ENCODE measurements at regions not wholly inside any gene's neighbourhood (a gene's known extent, or its start where the extent isn't known, plus 50 kb on each side); places are given as distances from the start of the nearest gene placed in this dataset.
"Not testable (repeated sequence)": the region's sequence is repeated elsewhere in the genome, so short reads cannot be mapped to it uniquely, and the experiment has no call there.

DNA sequence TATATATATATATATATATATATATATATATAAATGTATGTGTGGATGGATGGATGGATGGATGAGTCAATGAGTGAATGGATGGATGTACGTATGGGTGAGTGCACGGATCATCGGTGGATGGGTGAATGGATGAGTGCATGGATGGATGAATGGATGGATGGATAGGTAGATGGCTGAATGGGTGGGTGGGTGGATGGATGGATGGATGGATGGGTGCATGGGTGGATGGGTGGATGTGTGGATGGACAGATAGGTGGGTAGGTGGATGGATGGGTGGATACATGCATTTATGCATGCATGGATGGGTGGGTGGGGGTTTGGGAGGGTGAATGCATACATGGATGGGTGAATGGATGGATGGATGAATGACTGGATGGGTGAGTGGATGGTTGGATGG lies 138.8 kb upstream of the ZNF469 start:
- H3K27ac ChIP-seq (ENCODE audit: low read length, poor library complexity, severe bottlenecking); DNase-seq: not testable (repeated sequence)
- peak overlapping the region; percentile 65 for H4K91ac ChIP-seq (ENCODE audit: low read length)

DNA sequence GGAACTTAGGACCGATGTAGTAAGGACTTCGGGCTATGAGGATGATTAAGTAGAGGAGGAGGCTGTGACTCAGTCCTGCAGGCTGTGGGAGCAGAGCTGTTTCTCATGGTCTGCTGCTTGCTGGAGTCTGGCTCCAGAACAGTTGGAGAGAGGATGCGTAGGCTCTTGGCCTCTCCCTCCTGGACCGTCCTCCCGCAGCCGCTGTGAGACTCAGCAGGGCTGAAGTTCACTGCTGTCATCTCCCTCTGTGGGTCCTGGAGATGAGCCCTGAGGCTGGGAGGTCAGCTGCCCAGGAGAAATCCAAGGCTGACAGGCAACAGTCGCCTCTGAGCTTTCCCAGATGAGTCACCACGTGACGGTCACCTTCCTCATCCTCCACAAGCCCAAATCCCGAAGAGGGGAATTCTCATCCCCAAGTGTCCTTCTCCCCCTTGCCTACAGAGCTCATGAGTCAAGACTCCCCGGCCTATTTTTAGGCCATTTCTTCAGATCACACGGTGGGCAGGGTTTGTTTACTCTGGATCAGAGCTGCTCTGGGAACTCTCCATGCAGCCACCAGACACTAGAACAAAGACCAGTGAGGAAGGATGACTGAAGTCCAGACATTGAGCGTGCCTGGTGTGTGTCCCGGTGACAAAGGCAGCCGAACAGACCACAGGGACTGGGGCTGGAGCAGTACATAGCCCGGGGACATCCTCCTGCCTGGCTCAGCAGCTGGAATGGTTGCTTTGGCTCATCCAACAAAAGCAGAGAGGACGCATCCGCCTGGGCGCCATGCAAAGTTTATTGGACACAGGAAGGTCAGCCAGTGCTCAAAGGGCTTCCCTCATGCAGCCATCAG lies 137.3 kb upstream of the ZNF469 start:
- H3K4me2 ChIP-seq (ENCODE audit: low read length, poor library complexity, severe bottlenecking); H3K4me3 ChIP-seq (ENCODE audit: insufficient read depth in 1 of 2, low read depth in 1 of 2, low read length in 2 of 2); H3K14ac ChIP-seq (ENCODE audit: low read length in 2 of 2); H3K36me3 ChIP-seq (ENCODE audit: control insufficient read depth in 1 of 2, insufficient read depth in 2 of 2, low read depth in 1 of 2, low read length in 2 of 2); H3K79me1 ChIP-seq (replicated peaks; ENCODE audit: low read length, poor library complexity, severe bottlenecking); H2AFZ ChIP-seq (ENCODE audit: low read depth, low read length); H2BK120ac ChIP-seq (ENCODE audit: low read depth, low read length); H2AK5ac ChIP-seq (ENCODE audit: low read length, severe bottlenecking); H2BK5ac ChIP-seq (ENCODE audit: low read depth, low read length, poor library complexity, severe bottlenecking); H3K27me3 ChIP-seq (ENCODE audit: control insufficient read depth in 1 of 2, insufficient read depth in 1 of 2, low read length in 2 of 2); H3K9me3 ChIP-seq (ENCODE audit: control insufficient read depth, low read length): not testable (repeated sequence)
- Histone ChIP-seq H3K4ac (ENCODE audit: low read depth in 1 of 2, low read length in 2 of 2) (peak overlapping the region; percentile 34 to 95), H2BK12ac (ENCODE audit: low read length in 2 of 2) (peak overlapping the region; percentile 71 to 87), H3K9ac (ENCODE audit: low read length) (peak overlapping the region; percentile 37), H2BK15ac (ENCODE audit: low read depth, poor library complexity, severe bottlenecking) (peak overlapping the region; percentile 15), H3K18ac (ENCODE audit: low read depth in 1 of 2, low read length in 2 of 2) (peak overlapping the region; percentile 6 to 90), H3K27ac (ENCODE audit: low read length, poor library complexity, severe bottlenecking) (peak overlapping the region; percentile 40), H4K91ac (ENCODE audit: low read length) (peak overlapping the region; percentile 52), H3K4me1 (ENCODE audit: control insufficient read depth, insufficient read depth, low read depth, low read length) (peaks cover 31% of the 10 kb centered on the region), H3K23ac (ENCODE audit: low read length in 2 of 2) (peak overlapping the region in 1 of 2 experiments; percentile 46), H4K8ac (ENCODE audit: low read length) (peak overlapping the region; percentile 3)
- 11% methylated on average over 14 of the region's 19 CpGs for WGBS
- DNase-seq = peak; percentile 100

More for the DNA sequence above, 138.8 kb upstream of the ZNF469 start:
- not testable (repeated sequence) for H3K79me1 ChIP-seq (replicated peaks; ENCODE audit: low read length, poor library complexity, severe bottlenecking); H2BK15ac ChIP-seq (ENCODE audit: low read depth, poor library complexity, severe bottlenecking); H3K4me2 ChIP-seq (ENCODE audit: low read length, poor library complexity, severe bottlenecking); H3K9me3 ChIP-seq (ENCODE audit: control insufficient read depth, low read length); H4K8ac ChIP-seq (ENCODE audit: low read length); H2AK5ac ChIP-seq (ENCODE audit: low read length, severe bottlenecking); H3K23ac ChIP-seq (ENCODE audit: low read length in 2 of 2); H2BK5ac ChIP-seq (ENCODE audit: low read depth, low read length, poor library complexity, severe bottlenecking); H2AFZ ChIP-seq (ENCODE audit: low read depth, low read length); H3K4ac ChIP-seq (ENCODE audit: low read depth in 1 of 2, low read length in 2 of 2); H3K36me3 ChIP-seq (ENCODE audit: control insufficient read depth in 1 of 2, insufficient read depth in 2 of 2, low read depth in 1 of 2, low read length in 2 of 2); H2BK120ac ChIP-seq (ENCODE audit: low read depth, low read length); H3K9ac ChIP-seq (ENCODE audit: low read length); H3K27me3 ChIP-seq (ENCODE audit: control insufficient read depth in 1 of 2, insufficient read depth in 1 of 2, low read length in 2 of 2); H3K14ac ChIP-seq (ENCODE audit: low read length in 2 of 2); H3K4me3 ChIP-seq (ENCODE audit: insufficient read depth in 1 of 2, low read depth in 1 of 2, low read length in 2 of 2)
- Histone ChIP-seq H2BK12ac (ENCODE audit: low read length in 2 of 2) (peak overlapping the region in 1 of 2 experiments; percentile 61), H3K4me1 (ENCODE audit: control insufficient read depth, insufficient read depth, low read depth, low read length) (peaks cover 34% of the 10 kb centered on the region), H3K18ac (ENCODE audit: low read depth in 1 of 2, low read length in 2 of 2) (peak overlapping the region in 1 of 2 experiments; percentile 72)
- WGBS = 97% methylated on average over 3 of the region's 3 CpGs

DNA sequence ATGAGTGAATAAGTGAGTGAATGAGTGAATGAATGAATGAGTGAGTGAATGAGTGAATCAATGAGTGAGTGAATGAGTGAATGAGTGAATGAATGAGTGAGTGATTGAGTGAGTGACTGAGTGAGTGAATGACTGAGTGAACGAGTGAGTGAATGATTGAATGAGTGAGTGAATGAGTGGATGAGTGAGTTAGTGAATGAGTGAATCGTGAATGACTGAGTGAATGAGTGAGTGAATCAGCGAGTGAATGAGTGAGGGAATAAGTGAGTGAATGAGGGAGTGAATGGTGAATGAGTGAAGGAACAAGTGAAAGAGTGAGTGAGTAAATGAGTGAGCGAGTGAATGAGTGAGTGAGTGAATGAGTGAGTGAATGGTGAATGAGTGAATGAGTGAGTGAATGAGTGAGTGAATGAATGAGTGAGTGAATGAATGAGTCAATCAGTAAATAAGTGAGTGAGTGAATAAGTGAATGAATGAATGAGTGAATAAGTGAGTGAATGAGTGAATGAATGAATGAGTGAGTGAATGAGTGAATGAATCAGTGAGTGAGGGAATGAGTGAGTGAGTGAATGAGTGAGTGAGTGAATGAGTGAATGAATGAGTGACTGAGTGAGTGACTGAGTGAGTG lies 135.7 kb upstream of the ZNF469 start:
- H2AK5ac ChIP-seq (ENCODE audit: low read length, severe bottlenecking); H3K27ac ChIP-seq (ENCODE audit: low read length, poor library complexity, severe bottlenecking); H3K23ac ChIP-seq (ENCODE audit: low read length in 2 of 2); H3K9me3 ChIP-seq (ENCODE audit: control insufficient read depth, low read length); H3K36me3 ChIP-seq (ENCODE audit: control insufficient read depth in 1 of 2, insufficient read depth in 2 of 2, low read depth in 1 of 2, low read length in 2 of 2); H2BK120ac ChIP-seq (ENCODE audit: low read depth, low read length); H3K9ac ChIP-seq (ENCODE audit: low read length); H3K14ac ChIP-seq (ENCODE audit: low read length in 2 of 2); H4K8ac ChIP-seq (ENCODE audit: low read length); H2BK5ac ChIP-seq (ENCODE audit: low read depth, low read length, poor library complexity, severe bottlenecking); H4K91ac ChIP-seq (ENCODE audit: low read length); H3K18ac ChIP-seq (ENCODE audit: low read depth in 1 of 2, low read length in 2 of 2); H3K79me1 ChIP-seq (replicated peaks; ENCODE audit: low read length, poor library complexity, severe bottlenecking); H2AFZ ChIP-seq (ENCODE audit: low read depth, low read length); H2BK15ac ChIP-seq (ENCODE audit: low read depth, poor library complexity, severe bottlenecking); H2BK12ac ChIP-seq (ENCODE audit: low read length in 2 of 2); H3K4me2 ChIP-seq (ENCODE audit: low read length, poor library complexity, severe bottlenecking); H3K4ac ChIP-seq (ENCODE audit: low read depth in 1 of 2, low read length in 2 of 2); H3K4me3 ChIP-seq (ENCODE audit: insufficient read depth in 1 of 2, low read depth in 1 of 2, low read length in 2 of 2); H3K27me3 ChIP-seq (ENCODE audit: control insufficient read depth in 1 of 2, insufficient read depth in 1 of 2, low read length in 2 of 2): not testable (repeated sequence)
- peak; percentile 20 for DNase-seq
- H3K4me1 ChIP-seq (ENCODE audit: control insufficient read depth, insufficient read depth, low read depth, low read length) = peaks cover 23% of the 10 kb centered on the region
- WGBS = 95% methylated on average over 4 of the region's 4 CpGs

DNA sequence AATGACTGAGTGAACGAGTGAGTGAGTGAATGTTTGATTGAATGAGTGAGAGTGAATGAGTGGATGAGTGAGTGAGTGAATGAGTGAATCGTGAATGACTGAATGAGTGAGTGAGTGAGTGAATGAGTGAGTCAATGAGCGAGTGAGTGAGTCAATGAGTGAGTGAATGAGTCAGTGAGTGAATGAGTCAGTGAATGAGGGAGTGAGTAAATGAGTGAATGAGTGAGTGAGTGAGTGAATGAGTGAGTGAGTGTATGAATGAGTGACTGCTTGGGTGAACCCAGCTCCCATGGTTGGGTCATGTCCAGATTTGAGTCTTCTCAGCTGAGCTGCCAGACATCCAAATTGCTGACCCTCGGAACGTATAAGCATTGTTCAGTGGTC lies 135.2 kb upstream of the ZNF469 start:
- not testable (repeated sequence) for H2BK120ac ChIP-seq (ENCODE audit: low read depth, low read length); H3K4ac ChIP-seq (ENCODE audit: low read depth in 1 of 2, low read length in 2 of 2); H3K27ac ChIP-seq (ENCODE audit: low read length, poor library complexity, severe bottlenecking); H3K4me3 ChIP-seq (ENCODE audit: insufficient read depth in 1 of 2, low read depth in 1 of 2, low read length in 2 of 2); H2BK5ac ChIP-seq (ENCODE audit: low read depth, low read length, poor library complexity, severe bottlenecking); H2AK5ac ChIP-seq (ENCODE audit: low read length, severe bottlenecking); H3K36me3 ChIP-seq (ENCODE audit: control insufficient read depth in 1 of 2, insufficient read depth in 2 of 2, low read depth in 1 of 2, low read length in 2 of 2); H4K91ac ChIP-seq (ENCODE audit: low read length); H3K9me3 ChIP-seq (ENCODE audit: control insufficient read depth, low read length); H2BK15ac ChIP-seq (ENCODE audit: low read depth, poor library complexity, severe bottlenecking); H3K4me2 ChIP-seq (ENCODE audit: low read length, poor library complexity, severe bottlenecking); H3K18ac ChIP-seq (ENCODE audit: low read depth in 1 of 2, low read length in 2 of 2); H2AFZ ChIP-seq (ENCODE audit: low read depth, low read length); H3K27me3 ChIP-seq (ENCODE audit: control insufficient read depth in 1 of 2, insufficient read depth in 1 of 2, low read length in 2 of 2); H3K14ac ChIP-seq (ENCODE audit: low read length in 2 of 2); H4K8ac ChIP-seq (ENCODE audit: low read length); H3K79me1 ChIP-seq (replicated peaks; ENCODE audit: low read length, poor library complexity, severe bottlenecking); H3K9ac ChIP-seq (ENCODE audit: low read length); H3K23ac ChIP-seq (ENCODE audit: low read length in 2 of 2)
- WGBS = 88% methylated on average over 5 of the region's 5 CpGs
- peak; percentile 58 for DNase-seq
- H2BK12ac ChIP-seq (ENCODE audit: low read length in 2 of 2) = peak overlapping the region in 1 of 2 experiments; percentile 89
- peaks cover 18% of the 10 kb centered on the region for H3K4me1 ChIP-seq (ENCODE audit: control insufficient read depth, insufficient read depth, low read depth, low read length)
